Erythroblast (primary cell): ENCODE measurements at regions not wholly inside any gene's neighbourhood (a gene's known extent, or its start where the extent isn't known, plus 50 kb on each side); places are given as distances from the start of the nearest gene placed in this dataset.

Source experiments
- GATA1 ChIP-seq: IDR thresholded peaks from 2 replicates; pipeline ENCODE4 v1.6.1; 2011; ENCODE audit warnings: low read depth, mild to moderate bottlenecking, control low read depth, low read length, moderate library complexity
- POLR2A ChIP-seq: IDR thresholded peaks from 2 replicates; pipeline ENCODE4 v1.6.1; 2011; ENCODE audit warnings: mild to moderate bottlenecking, low read length

DNA sequence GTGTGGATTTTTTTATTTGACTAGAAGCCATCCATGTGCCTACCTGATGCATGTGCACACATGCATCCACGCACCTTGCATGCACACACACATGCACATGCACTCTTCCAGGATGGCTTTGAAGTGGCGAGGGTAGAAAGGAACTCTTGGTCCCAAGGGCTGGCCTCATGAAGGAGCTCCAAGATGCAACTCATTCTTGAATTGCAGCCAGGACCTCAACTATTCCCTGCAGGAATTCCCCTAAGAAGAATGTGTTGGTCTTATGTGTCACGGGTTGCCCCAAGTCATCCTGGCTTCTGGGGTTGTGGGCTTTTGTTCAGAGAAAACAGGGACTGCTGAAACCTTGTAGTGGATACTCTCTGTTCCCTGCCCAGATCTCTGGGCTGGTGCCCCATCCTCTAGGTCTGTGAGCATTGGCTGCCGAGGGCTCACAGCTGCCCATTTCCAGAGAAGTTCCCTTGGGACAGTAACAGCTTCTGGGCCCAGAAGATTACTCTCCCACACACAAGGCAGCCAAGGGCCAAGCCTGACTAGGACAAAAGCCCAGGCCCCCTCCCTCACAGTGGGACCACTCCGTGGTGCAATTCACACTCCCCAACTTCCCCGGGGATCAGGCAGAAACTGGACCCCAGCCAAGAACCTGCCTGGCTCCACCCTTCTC is 137.6 kb downstream of the COPS8 start:
- TF ChIP-seq POLR2A (no peak), GATA1 (no peak)
